K562 (cell line): ENCODE measurements at regions not wholly inside any gene's neighbourhood (a gene's known extent, or its start where the extent isn't known, plus 50 kb on each side); places are given as distances from the start of the nearest gene placed in this dataset.

Experiments used
- ATAC-seq: fragments of 200-7000 bp; cut with Tn5 transposase; 3 replicates; pipeline ENCODE4 v1.9.1; 2020; ENCODE audit warnings: moderate library complexity
- BruUV-seq: library from RNA; stranded (reverse); fragments of 400-500 nt; replicated peaks from 2 replicates; lab custom pipeline; 2021; lab: Mats Ljungman, UMichigan
- CTCF ChIA-PET: fragments of 300-600 bp; formaldehyde crosslinking; extraction: SDS; loops from one replicate; lab custom pipeline; 2021; ENCODE audit warnings: low intra/inter-chr PET ratio; lab: Yijun Ruan, JAX
- POLR2A ChIA-PET: fragments of 300-600, 350-650 bp; sonication (Branson Sonifier 250); formaldehyde crosslinking; extraction: SDS; loops from one replicate; lab custom pipeline; 2021; ENCODE audit warnings: antibody characterized with exemption, inconsistent platforms; lab: Yijun Ruan, JAX
- DNase-seq, 4 experiments: peaks; one replicate each; pipeline versions ENCODE4 v3.0.0 to v3.0.0-alpha.2; 2011 to 2018; ENCODE audit warnings: low spot score in 3 of 4, mixed read lengths in 3 of 4; ENCODE audit errors: extremely low read depth in 1 of 4
- FAIRE-seq: peaks from 2 replicates; lab custom pipeline; 2011; peaks lifted over from hg19 to GRCh38; lab: Jason Lieb, UNC
- H2AFZ ChIP-seq: 2 replicates; pipeline ENCODE4 v1.6.0; 2011; ENCODE audit warnings: low read depth, low read length, control low read depth, inconsistent platforms
- H3K27ac ChIP-seq: fragments of 200-600 bp; 3 replicates; pipeline ENCODE4 v1.8.0; 2011; ENCODE audit warnings: low read depth, mild to moderate bottlenecking, control low read depth, inconsistent platforms, low read length, moderate library complexity, mixed read lengths; ENCODE audit errors: extremely low read depth
- H3K27me3 ChIP-seq, 2 experiments: fragments of 300-600 bp in 1 of 2; 2 replicates in 1 of 2; 3 replicates in 1 of 2; pipeline versions ENCODE4 v1.6.0 to v1.8.0; 2011; ENCODE audit warnings: inconsistent platforms in 2 of 2, low read length in 2 of 2, mild to moderate bottlenecking in 1 of 2, mixed read lengths in 1 of 2, moderate library complexity in 1 of 2; ENCODE audit not compliant: control insufficient read depth in 2 of 2, insufficient read depth in 2 of 2
- H3K36me3 ChIP-seq: fragments of 300-600 bp; 3 replicates; pipeline ENCODE4 v1.8.0; 2011; ENCODE audit warnings: mild to moderate bottlenecking, low read length, inconsistent platforms; ENCODE audit not compliant: control insufficient read depth, insufficient read depth
- H3K4me1 ChIP-seq, 2 experiments: fragments of 200-600 bp in 1 of 2; replicated peaks in 1 of 2; 2 replicates in 1 of 2; 3 replicates in 1 of 2; pipeline versions ENCODE4 v1.5.1 to v1.8.0; 2011; ENCODE audit warnings: inconsistent platforms in 2 of 2, low read length in 2 of 2, mild to moderate bottlenecking in 1 of 2, mixed read lengths in 1 of 2, moderate library complexity in 1 of 2; ENCODE audit not compliant: control insufficient read depth in 2 of 2, insufficient read depth in 2 of 2
- H3K4me2 ChIP-seq: 2 replicates; pipeline ENCODE4 v1.6.1; 2011; ENCODE audit warnings: low read length, control low read depth, inconsistent platforms, mixed read lengths; ENCODE audit not compliant: insufficient read depth
- H3K4me3 ChIP-seq: fragments of 200-600 bp; sonication (generic), shearing (Covaris generic); 2 replicates; pipeline ENCODE4 v1.5.1; 2016; ENCODE audit warnings: control low read depth, inconsistent platforms
- H3K79me2 ChIP-seq: fragments of 200-600 bp; 3 replicates; pipeline ENCODE4 v1.8.0; 2011; ENCODE audit warnings: low read length, inconsistent platforms; ENCODE audit not compliant: control insufficient read depth, insufficient read depth
- H3K9ac ChIP-seq, 2 experiments: 2 replicates each; pipeline versions ENCODE4 v1.6.0 to v1.6.1; 2011; ENCODE audit warnings: low read depth in 2 of 2, low read length in 2 of 2, control low read depth in 1 of 2, inconsistent platforms in 1 of 2, mild to moderate bottlenecking in 1 of 2, mixed read lengths in 1 of 2; ENCODE audit not compliant: insufficient read depth in 1 of 2
- H3K9me1 ChIP-seq: one replicate; pipeline ENCODE4 v1.6.0; 2011; ENCODE audit warnings: inconsistent platforms, mild to moderate bottlenecking, low read length, moderate library complexity; ENCODE audit not compliant: control insufficient read depth, insufficient read depth
- H3K9me3 ChIP-seq: replicated peaks from 2 replicates; pipeline ENCODE4 v1.5.1; 2011; ENCODE audit warnings: low read depth, low read length, inconsistent platforms; ENCODE audit not compliant: control insufficient read depth, insufficient read depth
- H4K20me1 ChIP-seq: replicated peaks from 2 replicates; pipeline ENCODE4 v1.6.1; 2011; ENCODE audit warnings: low read length, inconsistent platforms, mixed read lengths; ENCODE audit not compliant: control insufficient read depth, insufficient read depth
- ARNT ChIP-seq, 2 experiments: fragments of 450-650 bp; IDR thresholded peaks; 2 replicates each; pipeline ENCODE4 v1.6.1; 2016; ENCODE audit warnings: mild to moderate bottlenecking in 1 of 2
- E2F3 ChIP-seq: fragments of 250-450 bp; sonication (Bioruptor Pico); IDR thresholded peaks from 2 replicates; pipeline ENCODE4 v1.4.0; 2020; ENCODE audit warnings: mild to moderate bottlenecking
- ERF ChIP-seq: fragments of 450-650 bp; formaldehyde crosslinking; IDR thresholded peaks from 2 replicates; pipeline ENCODE4 v1.4.0; 2020; ENCODE audit warnings: mild to moderate bottlenecking, mixed read lengths
- ESRRA ChIP-seq: fragments of 450-650 bp; IDR thresholded peaks from 2 replicates; pipeline ENCODE4 v1.6.1; 2014; ENCODE audit warnings: low read depth, mild to moderate bottlenecking, moderate library complexity, borderline replicate concordance
- ETS1 ChIP-seq: conservative IDR thresholded peaks from 2 replicates; pipeline ENCODE4 v1.6.1; 2011; ENCODE audit warnings: low read depth, mild to moderate bottlenecking, low read length; ENCODE audit not compliant: control insufficient read depth
- GABPB2 ChIP-seq: fragments of 250-450 bp; sonication (Bioruptor Pico); conservative IDR thresholded peaks from 2 replicates; pipeline ENCODE4 v1.5.1; 2021; ENCODE audit warnings: mild to moderate bottlenecking
- LCOR ChIP-seq: sonication (generic); formaldehyde crosslinking; IDR thresholded peaks from 2 replicates; pipeline ENCODE4 v1.8.0; 2022; ENCODE audit warnings: mild to moderate bottlenecking, missing genetic modification reagents
- MITF ChIP-seq: IDR thresholded peaks from 2 replicates; pipeline ENCODE4 v1.6.1; 2014; ENCODE audit warnings: antibody characterized with exemption
- MXI1 ChIP-seq: IDR thresholded peaks from 2 replicates; pipeline ENCODE4 v1.6.1; 2011; ENCODE audit warnings: low read depth, mild to moderate bottlenecking, improper control_type of control experiment, low read length
- SREBF2 ChIP-seq: sonication (generic); formaldehyde crosslinking; IDR thresholded peaks from 2 replicates; pipeline ENCODE4 v1.4.0; 2020; ENCODE audit warnings: mild to moderate bottlenecking, missing genetic modification reagents
- STAG1 ChIP-seq: sonication (generic); formaldehyde crosslinking; IDR thresholded peaks from 2 replicates; pipeline ENCODE4 v1.5.0; 2020; ENCODE audit warnings: missing genetic modification reagents, borderline replicate concordance
- STAT5B ChIP-seq: fragments of 250-450 bp; sonication (Bioruptor Pico); IDR thresholded peaks from 2 replicates; pipeline ENCODE4 v1.8.0; 2021; ENCODE audit warnings: mild to moderate bottlenecking, inconsistent platforms
- TBL1XR1 ChIP-seq, 2 experiments: IDR thresholded peaks; 2 replicates each; pipeline ENCODE4 v1.6.1; 2012; ENCODE audit warnings: improper control_type of control experiment in 2 of 2, low read length in 2 of 2, mild to moderate bottlenecking in 1 of 2
- U2AF2 ChIP-seq: fragments of 200-400 bp; formaldehyde crosslinking; optimal IDR thresholded peaks from 2 replicates; pipeline ENCODE3; 2017; ENCODE audit warnings: low read depth, mild to moderate bottlenecking, low read length
- ZNF165 ChIP-seq: fragments of 250-450 bp; sonication (Bioruptor Pico); IDR thresholded peaks from 2 replicates; pipeline ENCODE4 v1.4.0; 2020; ENCODE audit warnings: borderline replicate concordance
- ZNF274 ChIP-seq: IDR thresholded peaks from 2 replicates; pipeline ENCODE4 v1.6.1; 2011; ENCODE audit warnings: low read depth, mild to moderate bottlenecking, low read length, moderate library complexity, borderline replicate concordance
- WGBS: fragments of 100-300 bp; shearing (Covaris generic); methylation state at CpG from one replicate; pipeline ENCODE4 v1.1.6; 2016; ENCODE audit warnings: low coverage, mixed read lengths; ENCODE audit not compliant: insufficient coverage; ENCODE audit errors: missing lambda C conversion rate; 5-methylcytosine and 5-hydroxymethylcytosine counted together
- in situ Hi-C: fragments of 300-500 bp; cut with MboI; formaldehyde crosslinking; loops from 4 replicates; pipeline ENCODE4 v1.15.0; 2018; ENCODE audit warnings: inconsistent platforms, mixed read lengths
- intact Hi-C: fragments of 100-400 bp; cut with micrococcal nuclease; formaldehyde crosslinking; loops from 2 replicates; pipeline ENCODE4 v1.14.2; 2022

DNA sequence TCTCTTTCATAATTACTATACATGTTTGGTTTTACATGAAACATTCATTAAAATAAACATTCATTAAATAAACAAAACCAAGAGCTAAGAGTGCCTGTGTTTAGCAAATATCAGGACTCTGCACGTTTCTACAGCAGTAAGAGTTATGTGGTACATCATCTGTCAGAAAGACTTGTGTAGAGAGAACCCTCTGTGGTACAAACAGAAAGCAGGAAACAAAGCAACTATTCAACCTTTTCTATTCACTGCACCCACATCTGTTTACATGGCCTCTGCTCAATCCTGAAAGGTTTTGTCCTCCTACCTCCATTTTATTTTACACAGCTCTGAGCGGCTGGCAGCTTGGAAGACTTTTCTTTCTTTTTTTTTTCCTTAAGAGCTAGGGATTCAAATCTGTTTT is 90.7 kb upstream of the PCDH18 start:
- DNase-seq = no peak
- in situ Hi-C loops = no loop called here
- BruUV-seq = no TSS peak
- POLR2A ChIA-PET = no interaction called here
- no peak for FAIRE-seq
- no peaks in the 10 kb centered on the region for H3K27me3 ChIP-seq
- H3K4me1 ChIP-seq = no peaks in the 10 kb centered on the region
- 0% methylated on average over 2 of the region's 2 CpGs for WGBS
- no peak overlapping the region for H2AFZ ChIP-seq
- no peak overlapping the region for H3K4me3 ChIP-seq
- no peak overlapping the region for H3K4me2 ChIP-seq
- H3K9me3 ChIP-seq = no peaks in the 10 kb centered on the region
- H3K79me2 ChIP-seq = no peaks in the 10 kb centered on the region
- CTCF ChIA-PET = no interaction called here
- no peaks in the 10 kb centered on the region for H4K20me1 ChIP-seq
- TF ChIP-seq ETS1 (no peak), LCOR (CRISPR knock-in tag) (no peak), ARNT (IDR thresholded peaks at IDR 0.05) (no peak), GABPB2 (CRISPR knock-in tag) (no peak), U2AF2 (no peak), TBL1XR1 (IDR thresholded peaks at IDR 0.05; ENCODE audit: low read length in 2 of 2) (no peak), SREBF2 (CRISPR knock-in tag) (no peak), MXI1 (no peak), STAT5B (CRISPR knock-in tag) (no peak), ERF (CRISPR knock-in tag) (no peak), STAG1 (CRISPR knock-in tag) (no peak), MITF (no peak), ZNF274 (no peak), ESRRA (no peak), E2F3 (CRISPR knock-in tag) (no peak), ZNF165 (no peak)
- H3K27ac ChIP-seq = no peak overlapping the region
- H3K36me3 ChIP-seq = no peaks in the 10 kb centered on the region
- intact Hi-C loops = no loop called here
- no peak for ATAC-seq
- H3K9me1 ChIP-seq = no peaks in the 10 kb centered on the region
- no peak overlapping the region for H3K9ac ChIP-seq
